CD14-positive monocyte (primary cell): ENCODE measurements at regions not wholly inside any gene's neighbourhood (a gene's known extent, or its start where the extent isn't known, plus 50 kb on each side); places are given as distances from the start of the nearest gene placed in this dataset.

ENCODE experiments used
- DNase-seq, 3 donors: peaks; one replicate each; pipeline ENCODE4 v3.0.0-alpha.2; 2011 to 2022
- H2AFZ ChIP-seq: 2 replicates; pipeline ENCODE4 v1.6.0; 2012; ENCODE audit warnings: mild to moderate bottlenecking, low read depth, low read length, inconsistent platforms; ENCODE audit not compliant: insufficient read depth, poor library complexity, severe bottlenecking
- H3K27ac ChIP-seq, 2 donors: 1 replicate in 1 of 2; 2 replicates in 1 of 2; pipeline ENCODE4 v1.5.1; 2012 to 2013; ENCODE audit warnings: low read length in 2 of 2, control low read depth in 1 of 2, inconsistent platforms in 1 of 2, low read depth in 1 of 2, mild to moderate bottlenecking in 1 of 2
- H3K27me3 ChIP-seq, 2 donors: one replicate each; pipeline versions ENCODE4 v1.6.0 to v1.6.1; 2011 to 2013; ENCODE audit warnings: low read length in 2 of 2; ENCODE audit not compliant: control insufficient read depth in 2 of 2, insufficient read depth in 2 of 2
- H3K36me3 ChIP-seq, 2 donors: replicated peaks in 1 of 2; 1 replicate in 1 of 2; 2 replicates in 1 of 2; pipeline versions ENCODE4 v1.5.1 to v1.6.1; 2012 to 2013; ENCODE audit warnings: low read length in 2 of 2, control low read depth in 1 of 2, inconsistent platforms in 1 of 2, mild to moderate bottlenecking in 1 of 2; ENCODE audit not compliant: insufficient read depth in 2 of 2, control insufficient read depth in 1 of 2
- H3K4me1 ChIP-seq, 2 donors: 1 replicate in 1 of 2; 2 replicates in 1 of 2; pipeline versions ENCODE4 v1.5.1 to v1.6.1; 2012 to 2013; ENCODE audit warnings: low read length in 2 of 2, control low read depth in 1 of 2, inconsistent platforms in 1 of 2, mild to moderate bottlenecking in 1 of 2, moderate library complexity in 1 of 2; ENCODE audit not compliant: insufficient read depth in 2 of 2, control insufficient read depth in 1 of 2
- H3K4me2 ChIP-seq: replicated peaks from 2 replicates; pipeline ENCODE3; 2012; ENCODE audit warnings: low read length, moderate library complexity, mild to moderate bottlenecking; ENCODE audit not compliant: poor library complexity, severe bottlenecking; ENCODE audit errors: extremely low read depth
- H3K4me3 ChIP-seq, 3 experiments: fragments of 200-600 bp in 1 of 3; sonication (generic) in 1 of 3; replicated peaks in 1 of 3; 1 replicate in 2 of 3; 2 replicates in 1 of 3; pipeline ENCODE4 v1.5.1; 2011 to 2013; ENCODE audit warnings: low read length in 3 of 3, mild to moderate bottlenecking in 3 of 3, control low read depth in 2 of 3, low read depth in 2 of 3, inconsistent platforms in 1 of 3, moderate library complexity in 1 of 3
- H3K79me2 ChIP-seq: 2 replicates; pipeline ENCODE4 v1.6.0; 2012; ENCODE audit warnings: mild to moderate bottlenecking, control low read depth, inconsistent platforms, low read length, moderate library complexity; ENCODE audit not compliant: insufficient read depth
- H3K9ac ChIP-seq: 2 replicates; pipeline ENCODE4 v1.6.0; 2017; ENCODE audit warnings: low read length, mild to moderate bottlenecking; ENCODE audit not compliant: insufficient read depth, poor library complexity, severe bottlenecking
- H3K9me3 ChIP-seq, 2 donors: replicated peaks in 1 of 2; 1 replicate in 1 of 2; 2 replicates in 1 of 2; pipeline versions ENCODE4 v1.5.1 to v1.6.1; 2012 to 2013; ENCODE audit warnings: low read length in 2 of 2, control low read depth in 1 of 2; ENCODE audit not compliant: control insufficient read depth in 1 of 2, insufficient read depth in 1 of 2
- H4K20me1 ChIP-seq: 2 replicates; pipeline ENCODE4 v1.6.0; 2012; ENCODE audit warnings: mild to moderate bottlenecking, low read length, control low read depth, moderate library complexity; ENCODE audit not compliant: insufficient read depth
- H3K27ac Mint-ChIP-seq, 7 donors: one replicate each; pipeline ENCODE4 v1.8.0; 2020; ENCODE audit warnings: mild to moderate bottlenecking in 7 of 7, mixed read lengths in 7 of 7, moderate library complexity in 6 of 7, inconsistent platforms in 2 of 7
- H3K27me3 Mint-ChIP-seq, 3 donors: one replicate each; pipeline ENCODE4 v1.8.0; 2021 to 2022; ENCODE audit warnings: low read depth in 3 of 3, mild to moderate bottlenecking in 3 of 3, mixed read lengths in 3 of 3, moderate library complexity in 3 of 3, inconsistent platforms in 1 of 3
- H3K36me3 Mint-ChIP-seq, 2 donors: one replicate each; pipeline ENCODE4 v1.8.0; 2020; ENCODE audit warnings: mixed read lengths in 2 of 2, inconsistent platforms in 1 of 2, mild to moderate bottlenecking in 1 of 2
- H3K4me1 Mint-ChIP-seq: one replicate; pipeline ENCODE4 v1.8.0; 2020; ENCODE audit warnings: mild to moderate bottlenecking, mixed read lengths
- H3K4me3 Mint-ChIP-seq, 2 donors: one replicate each; pipeline ENCODE4 v1.8.0; 2020; ENCODE audit warnings: mild to moderate bottlenecking in 2 of 2, mixed read lengths in 2 of 2, moderate library complexity in 1 of 2
- H3K9me3 Mint-ChIP-seq, 7 donors: one replicate each; pipeline ENCODE4 v1.8.0; 2020 to 2022; ENCODE audit warnings: mixed read lengths in 7 of 7, mild to moderate bottlenecking in 6 of 7, moderate library complexity in 6 of 7, inconsistent platforms in 2 of 7
- CTCF ChIP-seq: fragments of 200-600 bp; IDR thresholded peaks from one replicate; pipeline ENCODE4 v1.8.0; 2022; ENCODE audit warnings: antibody characterized with exemption, mild to moderate bottlenecking
- WGBS: methylation state at CpG from one replicate; pipeline ENCODE4 v1.1.5; 2013; ENCODE audit warnings: missing lambda C conversion rate; ENCODE audit not compliant: insufficient coverage; 5-methylcytosine and 5-hydroxymethylcytosine counted together
- intact Hi-C, 2 donors: fragments of 100-400 bp; cut with micrococcal nuclease; formaldehyde crosslinking; loops; one replicate each; pipeline versions ENCODE4 v1.15.0 to v1.15.1; 2023

GRCh38 chr15:69908590-69909420 lies 188.9 kb downstream of the TLE3 start:
- H3K36me3 Mint-ChIP-seq: no peaks in the 10 kb centered on the region
- no peak overlapping the region for H3K4me3 ChIP-seq
- no peak overlapping the region for H3K9ac ChIP-seq
- DNase-seq: no peak
- intact Hi-C loops: no loop called here
- H3K9me3 Mint-ChIP-seq: peaks cover 0 to 7% (median 4%) of the 10 kb centered on the region in 7 donors
- no peaks in the 10 kb centered on the region for H3K79me2 ChIP-seq
- TF ChIP-seq CTCF: no peak
- no peak overlapping the region for H3K27ac ChIP-seq
- no peak overlapping the region for H3K4me3 Mint-ChIP-seq
- 92% methylated on average over 8 of the region's 15 CpGs for WGBS
- no peak overlapping the region for H3K4me2 ChIP-seq
- H3K27me3 Mint-ChIP-seq: peaks cover 2 to 5% (median 4%) of the 10 kb centered on the region in 3 donors
- H3K27me3 ChIP-seq: no peaks in the 10 kb centered on the region
- no peak overlapping the region for H3K27ac Mint-ChIP-seq
- H3K9me3 ChIP-seq: peaks cover 0 to 3% of the 10 kb centered on the region in 2 donors
- H2AFZ ChIP-seq: no peak overlapping the region
- H4K20me1 ChIP-seq: no peaks in the 10 kb centered on the region
- H3K36me3 ChIP-seq: no peaks in the 10 kb centered on the region
- peaks cover 2% of the 10 kb centered on the region for H3K4me1 Mint-ChIP-seq
- no peaks in the 10 kb centered on the region for H3K4me1 ChIP-seq

GRCh38 chr15:69909719-69910444 lies 187.8 kb downstream of the TLE3 start:
- Histone ChIP-seq H3K27ac (no peak overlapping the region), H4K20me1 (no peaks in the 10 kb centered on the region), H3K4me1 (peaks cover 5 to 7% of the 10 kb centered on the region in 2 donors), H3K9me3 (peaks cover 0 to 3% of the 10 kb centered on the region in 2 donors), H3K27me3 (no peaks in the 10 kb centered on the region), H2AFZ (no peak overlapping the region), H3K79me2 (no peaks in the 10 kb centered on the region), H3K9ac (no peak overlapping the region), H3K4me2 (no peak overlapping the region), H3K36me3 (no peaks in the 10 kb centered on the region), H3K4me3 (no peak overlapping the region)
- peak overlapping the region in 1 of 7 donors; percentile 17 for H3K27ac Mint-ChIP-seq
- TF ChIP-seq CTCF: no peak
- intact Hi-C loops: no loop called here
- no peaks in the 10 kb centered on the region for H3K36me3 Mint-ChIP-seq
- no peak for DNase-seq
- peaks cover 8% of the 10 kb centered on the region for H3K4me1 Mint-ChIP-seq
- WGBS: 95% methylated on average over 4 of the region's 7 CpGs
- no peak overlapping the region for H3K4me3 Mint-ChIP-seq
- H3K9me3 Mint-ChIP-seq: peaks cover 0 to 7% (median 4%) of the 10 kb centered on the region in 7 donors
- peaks cover 0 to 8% (median 5%) of the 10 kb centered on the region in 3 donors for H3K27me3 Mint-ChIP-seq
